ENCODE measurements at regions not wholly inside any gene's neighbourhood (a gene's known extent, or its start where the extent isn't known, plus 50 kb on each side); places are given as distances from the start of the nearest gene placed in this dataset.

GRCh38 chr22:48459859-48460823, 1367.5 kb downstream of the BRD1 start:
- Histone ChIP-seq H3K27ac (no peak overlapping the region), H3K27me3 (peaks cover 0 to 36% (median 0%) of the 10 kb centered on the region in 4 donors), H3K4me1 (no peaks in the 10 kb centered on the region), H3K4me3 (no peak overlapping the region), H3K36me3 (no peaks in the 10 kb centered on the region), H3K9me3 (no peaks in the 10 kb centered on the region)
- 80 to 95% methylated on average over 5 to 12 of the region's 21 CpGs for WGBS, 2 donors
- intact Hi-C loops (cut with DNase I): no loop called here
- TF ChIP-seq CTCF (IDR thresholded peaks at IDR 0.05) (no peak), POLR2A (IDR thresholded peaks at IDR 0.05) (no peak)
- DNase-seq: no peak

GRCh38 chr22:48459259-48459658, 1368.4 kb downstream of the BRD1 start:
- intact Hi-C loops (cut with DNase I): no loop called here
- 68 to 78% methylated on average over 4 to 6 of the region's 6 CpGs for WGBS, 2 donors

GRCh38 chr22:48456449-48456848, 1371.2 kb downstream of the BRD1 start:
- peaks cover 0 to 18% (median 0%) of the 10 kb centered on the region in 4 donors for H3K27me3 ChIP-seq
- intact Hi-C loops (cut with DNase I): no loop called here
- H3K4me3 ChIP-seq: no peak overlapping the region
- no peaks in the 10 kb centered on the region for H3K9me3 ChIP-seq
- 80 to 82% methylated on average over 8 of the region's 8 CpGs for WGBS, 2 donors
- no peaks in the 10 kb centered on the region for H3K36me3 ChIP-seq
- no peaks in the 10 kb centered on the region for H3K4me1 ChIP-seq
- H3K27ac ChIP-seq: no peak overlapping the region
- TF ChIP-seq POLR2A (IDR thresholded peaks at IDR 0.05) (no peak), CTCF (IDR thresholded peaks at IDR 0.05) (no peak)
- no peak for DNase-seq

More at GRCh38 chr22:48459259-48459658, 1368.4 kb downstream of the BRD1 start:
- no peak overlapping the region for H3K4me3 ChIP-seq
- no peak for TF ChIP-seq CTCF (IDR thresholded peaks at IDR 0.05)
- no peak overlapping the region for H3K27ac ChIP-seq
- no peaks in the 10 kb centered on the region for H3K9me3 ChIP-seq
- DNase-seq: no peak
- no peaks in the 10 kb centered on the region for H3K4me1 ChIP-seq
- peaks cover 0 to 31% (median 0%) of the 10 kb centered on the region in 4 donors for H3K27me3 ChIP-seq
- no peaks in the 10 kb centered on the region for H3K36me3 ChIP-seq

- no peak overlapping the region for H3K27ac ChIP-seq
- H3K4me1 ChIP-seq: no peaks in the 10 kb centered on the region
- H3K9me3 ChIP-seq: no peaks in the 10 kb centered on the region
- H3K36me3 ChIP-seq: no peaks in the 10 kb centered on the region
- peaks cover 0 to 26% (median 0%) of the 10 kb centered on the region in 4 donors for H3K27me3 ChIP-seq
- 64 to 70% methylated on average over 11 to 13 of the region's 14 CpGs for WGBS, 2 donors
- TF ChIP-seq CTCF (IDR thresholded peaks at IDR 0.05): no peak
- no peak for TF ChIP-seq POLR2A (IDR thresholded peaks at IDR 0.05)
- intact Hi-C loops (cut with DNase I): no loop called here
- DNase-seq: no peak
- no peak overlapping the region for H3K4me3 ChIP-seq
These were observed 1373.8 kb downstream of the BRD1 start for GRCh38 chr22:48453751-48454485.

- no peak for TF ChIP-seq POLR2A (IDR thresholded peaks at IDR 0.05)
- TF ChIP-seq CTCF (IDR thresholded peaks at IDR 0.05): no peak
- 75 to 82% methylated on average over 6 to 7 of the region's 7 CpGs for WGBS, 2 donors
- intact Hi-C loops (cut with DNase I): no loop called here
These were observed 1374.5 kb downstream of the BRD1 start for GRCh38 chr22:48453171-48453570.

More at GRCh38 chr22:48453171-48453570, 1374.5 kb downstream of the BRD1 start:
- Histone ChIP-seq H3K27ac (no peak overlapping the region), H3K4me3 (no peak overlapping the region), H3K27me3 (peaks cover 0 to 33% (median 0%) of the 10 kb centered on the region in 4 donors), H3K36me3 (no peaks in the 10 kb centered on the region), H3K9me3 (no peaks in the 10 kb centered on the region), H3K4me1 (no peaks in the 10 kb centered on the region)
- DNase-seq: no peak

Data from esophagus squamous epithelium (tissue), 5 donors.